ENCODE measurements at regions not wholly inside any gene's neighbourhood (a gene's known extent, or its start where the extent isn't known, plus 50 kb on each side); places are given as distances from the start of the nearest gene placed in this dataset.

DNA sequence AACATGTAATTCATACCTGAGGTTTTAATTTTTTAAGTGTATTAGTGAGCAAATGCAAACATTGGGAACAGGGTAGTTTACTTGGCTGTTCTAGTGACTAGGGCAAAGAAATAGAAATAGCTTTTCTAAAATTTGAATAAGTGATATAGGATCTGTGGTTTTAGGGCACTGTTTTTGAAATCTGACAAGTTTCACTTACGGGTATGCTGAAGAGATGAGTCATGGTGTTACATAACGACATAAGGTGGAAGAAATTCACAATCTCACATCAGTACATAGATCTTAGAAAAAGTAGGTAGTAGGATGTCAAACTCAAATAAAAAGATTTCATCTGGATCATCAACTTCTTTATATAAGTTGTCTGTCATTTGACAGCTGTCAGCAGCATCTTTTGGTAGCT is 772.3 kb downstream of the MAT2B start:
- TF ChIP-seq CSDC2 (CRISPR knock-in tag; IDR thresholded peaks at IDR 0.05) (no peak), ZNF565 (CRISPR knock-in tag; conservative IDR thresholded peaks at IDR 0.05; ENCODE audit: low read depth) (no peak), ISL1 (CRISPR knock-in tag; IDR thresholded peaks at IDR 0.05) (no peak), ARNTL (CRISPR knock-in tag; IDR thresholded peaks at IDR 0.05; ENCODE audit: borderline replicate concordance, low read depth) (no peak), RARB (CRISPR knock-in tag; IDR thresholded peaks at IDR 0.05) (no peak), ZNF8 (CRISPR knock-in tag; IDR thresholded peaks at IDR 0.05) (no peak), TOX (CRISPR knock-in tag; IDR thresholded peaks at IDR 0.05; ENCODE audit: borderline replicate concordance) (no peak), PPARA (CRISPR knock-in tag; IDR thresholded peaks at IDR 0.05; ENCODE audit: borderline replicate concordance) (no peak), ZC3H10 (CRISPR knock-in tag; IDR thresholded peaks at IDR 0.05) (no peak), TCF4 (CRISPR knock-in tag; IDR thresholded peaks at IDR 0.05; ENCODE audit: borderline replicate concordance) (no peak), ZFP30 (CRISPR knock-in tag; IDR thresholded peaks at IDR 0.05) (no peak)

Measured in SK-N-SH treated with all-trans-retinoic acid at 6 μM for 48 hours (cell line).